ENCODE measurements at regions not wholly inside any gene's neighbourhood (a gene's known extent, or its start where the extent isn't known, plus 50 kb on each side); places are given as distances from the start of the nearest gene placed in this dataset.

- no peak for TF ChIP-seq POLR2A (IDR thresholded peaks at IDR 0.05)
- TF ChIP-seq CTCF (IDR thresholded peaks at IDR 0.05): no peak
These were observed 364.8 kb upstream of the RBFOX1 start for GRCh38 chr16:6967796-6968320.

All from heart left ventricle (tissue), 13 donors.